GM12878 (cell line): ENCODE measurements at regions not wholly inside any gene's neighbourhood (a gene's known extent, or its start where the extent isn't known, plus 50 kb on each side); places are given as distances from the start of the nearest gene placed in this dataset.

Experiments used
- CREM ChIP-seq: IDR thresholded peaks from 2 replicates; pipeline ENCODE4 v1.6.1; 2014; ENCODE audit warnings: antibody characterized with exemption, low read depth
- CTCF ChIP-seq, 3 experiments: IDR thresholded peaks in 2 of 3; conservative IDR thresholded peaks in 1 of 3; 2 replicates each; pipeline ENCODE4 v1.5.1; 2011; ENCODE audit warnings: low read depth in 3 of 3, low read length in 3 of 3, mild to moderate bottlenecking in 3 of 3, control low read depth in 2 of 3, moderate library complexity in 2 of 3, inconsistent platforms in 1 of 3, mixed read lengths in 1 of 3; ENCODE audit not compliant: control insufficient read depth in 2 of 3, insufficient read depth in 1 of 3; ENCODE audit errors: extremely low read depth in 1 of 3
- ESRRA ChIP-seq: IDR thresholded peaks from 2 replicates; pipeline ENCODE4 v1.6.1; 2012; ENCODE audit warnings: mild to moderate bottlenecking, low read length, improper control_type of control experiment
- EZH2 ChIP-seq: IDR thresholded peaks from 2 replicates; pipeline ENCODE4 v1.6.1; 2012; ENCODE audit warnings: low read depth, mild to moderate bottlenecking, control low read depth, inconsistent platforms, low read length, borderline replicate concordance; ENCODE audit not compliant: control insufficient read depth
- GABPA ChIP-seq: IDR thresholded peaks from 2 replicates; pipeline ENCODE4 v1.6.1; 2014; ENCODE audit warnings: antibody characterized with exemption, low read depth, mild to moderate bottlenecking, inconsistent platforms
- MYC ChIP-seq: IDR thresholded peaks from 2 replicates; pipeline ENCODE4 v1.6.1; 2011; ENCODE audit warnings: mild to moderate bottlenecking, low read length, moderate library complexity, inconsistent platforms; ENCODE audit not compliant: insufficient read depth, insufficient replicate concordance, insufficient read length, severe bottlenecking
- POLR2A ChIP-seq: IDR thresholded peaks from 2 replicates; pipeline ENCODE4 v1.6.1; 2011; ENCODE audit warnings: low read depth, mild to moderate bottlenecking, low read length
- POLR2AphosphoS5 ChIP-seq: IDR thresholded peaks from 2 replicates; pipeline ENCODE4 v1.6.1; 2011; ENCODE audit warnings: mild to moderate bottlenecking, low read length, inconsistent platforms
- RB1 ChIP-seq: fragments of 450-650 bp; formaldehyde crosslinking; IDR thresholded peaks from 2 replicates; pipeline ENCODE4 v1.6.1; 2017; ENCODE audit warnings: mild to moderate bottlenecking, borderline replicate concordance
- USF2 ChIP-seq: IDR thresholded peaks from 2 replicates; pipeline ENCODE4 v1.6.1; 2011; ENCODE audit warnings: low read depth, low read length, improper control_type of control experiment, borderline replicate concordance
- ZZZ3 ChIP-seq: IDR thresholded peaks from 2 replicates; pipeline ENCODE4 v1.6.1; 2011; ENCODE audit warnings: low read depth; ENCODE audit not compliant: control insufficient read depth, insufficient read length

GRCh38 chr6:140063021-140063399 lies 688.6 kb upstream of the CITED2 start:
- TF ChIP-seq GABPA: no peak
- no peak for TF ChIP-seq EZH2
- TF ChIP-seq USF2: no peak
- TF ChIP-seq POLR2A: no peak
- no peak for TF ChIP-seq CTCF (IDR thresholded peaks at IDR 0.05 in 2 of 3, conservative IDR thresholded peaks at IDR 0.05 in 1 of 3; ENCODE audit: control insufficient read depth in 2 of 3, extremely low read depth in 1 of 3, insufficient read depth in 1 of 3, low read depth in 3 of 3, low read length in 3 of 3)
- TF ChIP-seq ESRRA: no peak
- no peak for TF ChIP-seq ZZZ3
- TF ChIP-seq CREM: no peak
- no peak for TF ChIP-seq RB1
- TF ChIP-seq MYC: no peak
- no peak for TF ChIP-seq POLR2AphosphoS5
